Nephron (organoid): ENCODE measurements at regions not wholly inside any gene's neighbourhood (a gene's known extent, or its start where the extent isn't known, plus 50 kb on each side); places are given as distances from the start of the nearest gene placed in this dataset.
A peak's percentile ranks its signal among the peaks of the same experiment; 100 is the strongest.

Experiments used
- H3K27ac Mint-ChIP-seq, 3 experiments: 2 replicates each; pipeline ENCODE4 v1.8.0; 2020; ENCODE audit warnings: mixed read lengths in 3 of 3, mild to moderate bottlenecking in 2 of 3, moderate library complexity in 1 of 3
- H3K27me3 Mint-ChIP-seq: 2 replicates; pipeline ENCODE4 v1.8.0; 2021; ENCODE audit warnings: low read depth, mild to moderate bottlenecking, moderate library complexity, mixed read lengths
- H3K36me3 Mint-ChIP-seq: 2 replicates; pipeline ENCODE4 v1.8.0; 2020; ENCODE audit warnings: low read depth, mixed read lengths
- H3K4me1 Mint-ChIP-seq: 2 replicates; pipeline ENCODE4 v1.8.0; 2020; ENCODE audit warnings: mixed read lengths
- H3K4me3 Mint-ChIP-seq, 3 experiments: 2 replicates each; pipeline ENCODE4 v1.8.0; 2020; ENCODE audit warnings: mild to moderate bottlenecking in 3 of 3, mixed read lengths in 3 of 3, moderate library complexity in 2 of 3
- H3K9me3 Mint-ChIP-seq: 2 replicates; pipeline ENCODE4 v1.8.0; 2020; ENCODE audit warnings: mixed read lengths
- CTCF ChIP-seq, 3 experiments: fragments of 200-600 bp; sonication (generic); IDR thresholded peaks; one replicate each; pipeline ENCODE4 v1.5.0; 2021; ENCODE audit warnings: antibody characterized with exemption in 3 of 3; ENCODE audit not compliant: unreplicated experiment in 3 of 3

- no peak for TF ChIP-seq CTCF (IDR thresholded peaks at IDR 0.05; ENCODE audit: unreplicated experiment in 3 of 3)
- no peaks in the 10 kb centered on the region for H3K27me3 Mint-ChIP-seq
Observed at GRCh38 chr1:82707681-82708080, 906.9 kb downstream of the ADGRL2 start.

DNA sequence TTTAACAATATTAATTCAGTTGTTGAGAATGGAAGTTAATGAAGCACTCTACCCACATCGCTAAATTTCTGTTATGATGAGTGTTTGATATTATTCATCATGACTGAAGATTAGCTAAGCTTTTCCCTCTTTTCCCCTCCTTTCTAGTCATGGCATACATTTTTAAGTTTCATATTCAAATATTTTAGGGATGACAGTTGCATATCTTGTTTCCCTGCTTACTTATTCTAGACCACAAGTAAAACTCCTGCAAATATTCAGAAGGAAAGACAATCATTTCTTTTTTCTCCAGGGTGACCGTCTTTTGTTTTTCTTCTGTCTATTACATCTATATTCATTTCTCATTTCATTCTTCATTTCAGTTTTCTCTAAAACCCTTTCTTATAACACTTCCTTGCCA is 906.0 kb downstream of the ADGRL2 start:
- H3K4me3 Mint-ChIP-seq, result no peak overlapping the region
- no peak for TF ChIP-seq CTCF (IDR thresholded peaks at IDR 0.05; ENCODE audit: unreplicated experiment in 3 of 3)
- no peak overlapping the region for H3K27ac Mint-ChIP-seq
- H3K9me3 Mint-ChIP-seq, result no peaks in the 10 kb centered on the region
- H3K4me1 Mint-ChIP-seq, result peaks cover 4% of the 10 kb centered on the region
- no peaks in the 10 kb centered on the region for H3K27me3 Mint-ChIP-seq
- no peaks in the 10 kb centered on the region for H3K36me3 Mint-ChIP-seq

More at GRCh38 chr1:82707681-82708080, 906.9 kb downstream of the ADGRL2 start:
- peaks cover 4% of the 10 kb centered on the region for H3K4me1 Mint-ChIP-seq
- no peaks in the 10 kb centered on the region for H3K36me3 Mint-ChIP-seq
- no peak overlapping the region for H3K27ac Mint-ChIP-seq
- H3K4me3 Mint-ChIP-seq, result no peak overlapping the region
- H3K9me3 Mint-ChIP-seq, result peaks cover 3% of the 10 kb centered on the region

DNA sequence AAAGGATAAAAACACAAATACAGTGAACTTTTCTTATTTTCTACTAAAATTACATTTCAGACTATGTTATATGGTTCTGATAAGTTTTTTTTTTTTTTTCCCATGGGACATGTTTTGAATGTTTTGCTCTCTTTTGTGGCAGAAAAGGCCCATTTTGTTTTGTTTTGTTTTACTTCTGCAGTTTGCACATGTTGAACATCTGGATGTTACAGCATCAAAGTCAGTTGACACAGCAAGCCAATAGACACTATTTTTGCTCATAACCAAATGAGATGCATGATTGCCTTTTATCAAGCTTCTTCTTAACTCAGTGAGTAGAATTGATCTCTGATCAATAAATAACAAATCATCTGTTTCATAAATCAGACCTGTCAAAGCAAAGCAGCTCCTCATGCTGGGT is 904.2 kb downstream of the ADGRL2 start:
- TF ChIP-seq CTCF (IDR thresholded peaks at IDR 0.05; ENCODE audit: unreplicated experiment in 3 of 3), result no peak
- Mint-ChIP-seq H3K9me3 (no peaks in the 10 kb centered on the region), H3K27me3 (no peaks in the 10 kb centered on the region), H3K27ac (no peak overlapping the region), H3K4me1 (peaks cover 4% of the 10 kb centered on the region), H3K4me3 (no peak overlapping the region), H3K36me3 (no peaks in the 10 kb centered on the region)

DNA sequence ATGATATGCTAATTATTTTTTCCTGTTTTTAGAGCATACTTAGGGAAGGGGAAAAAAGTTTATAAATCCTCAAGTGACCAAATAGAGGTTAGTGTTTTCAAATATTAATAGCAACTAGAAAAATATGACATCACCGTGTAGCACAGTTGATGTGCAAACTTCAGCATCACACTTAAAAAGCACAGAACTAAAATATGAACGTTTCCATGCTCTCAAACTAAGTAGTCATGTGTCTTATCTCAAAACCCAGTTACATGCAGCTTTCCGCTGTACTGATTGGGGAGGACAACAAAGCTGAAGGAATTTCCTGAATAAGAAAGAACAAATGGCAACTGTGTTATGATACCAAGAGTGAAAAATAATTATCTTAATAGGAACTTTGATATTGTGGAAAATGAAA is 903.7 kb downstream of the ADGRL2 start:
- no peak for TF ChIP-seq CTCF (IDR thresholded peaks at IDR 0.05; ENCODE audit: unreplicated experiment in 3 of 3)
- Mint-ChIP-seq H3K27me3 (no peaks in the 10 kb centered on the region), H3K9me3 (no peaks in the 10 kb centered on the region), H3K4me1 (peaks cover 4% of the 10 kb centered on the region), H3K27ac (no peak overlapping the region), H3K4me3 (no peak overlapping the region), H3K36me3 (no peaks in the 10 kb centered on the region)

GRCh38 chr1:82703951-82704350 is 903.2 kb downstream of the ADGRL2 start:
- Mint-ChIP-seq H3K27ac (peak overlapping the region in 1 of 3 experiments; percentile 46), H3K4me3 (no peak overlapping the region), H3K4me1 (peaks cover 4% of the 10 kb centered on the region), H3K9me3 (no peaks in the 10 kb centered on the region), H3K36me3 (no peaks in the 10 kb centered on the region), H3K27me3 (no peaks in the 10 kb centered on the region)
- no peak for TF ChIP-seq CTCF (IDR thresholded peaks at IDR 0.05; ENCODE audit: unreplicated experiment in 3 of 3)

GRCh38 chr1:82700476-82700875 is 899.7 kb downstream of the ADGRL2 start:
- Mint-ChIP-seq H3K36me3 (no peaks in the 10 kb centered on the region), H3K4me1 (peaks cover 4% of the 10 kb centered on the region), H3K27ac (no peak overlapping the region), H3K4me3 (no peak overlapping the region), H3K9me3 (no peaks in the 10 kb centered on the region), H3K27me3 (no peaks in the 10 kb centered on the region)
- TF ChIP-seq CTCF (IDR thresholded peaks at IDR 0.05; ENCODE audit: unreplicated experiment in 3 of 3), result no peak
